Panc1 (cell line): ENCODE measurements at regions not wholly inside any gene's neighbourhood (a gene's known extent, or its start where the extent isn't known, plus 50 kb on each side); places are given as distances from the start of the nearest gene placed in this dataset.

Source experiments
- POLR2AphosphoS5 ChIP-seq: IDR thresholded peaks from 2 replicates; pipeline ENCODE4 v1.6.1; 2012; ENCODE audit warnings: mild to moderate bottlenecking, low read depth, low read length, moderate library complexity
- TF ChIP-seq, protein P1 (sequence below): fragments of 450-650 bp; IDR thresholded peaks from 2 replicates; pipeline ENCODE4 v1.5.1; 2017; ENCODE audit warnings: mild to moderate bottlenecking
- TF ChIP-seq, protein P2 (sequence below), 2 experiments: IDR thresholded peaks; 2 replicates each; pipeline ENCODE4 v1.6.1; 2011 to 2012; ENCODE audit warnings: low read depth in 2 of 2, control low read depth in 1 of 2, low read length in 1 of 2, mild to moderate bottlenecking in 1 of 2, moderate library complexity in 1 of 2; ENCODE audit not compliant: insufficient read depth in 1 of 2

DNA sequence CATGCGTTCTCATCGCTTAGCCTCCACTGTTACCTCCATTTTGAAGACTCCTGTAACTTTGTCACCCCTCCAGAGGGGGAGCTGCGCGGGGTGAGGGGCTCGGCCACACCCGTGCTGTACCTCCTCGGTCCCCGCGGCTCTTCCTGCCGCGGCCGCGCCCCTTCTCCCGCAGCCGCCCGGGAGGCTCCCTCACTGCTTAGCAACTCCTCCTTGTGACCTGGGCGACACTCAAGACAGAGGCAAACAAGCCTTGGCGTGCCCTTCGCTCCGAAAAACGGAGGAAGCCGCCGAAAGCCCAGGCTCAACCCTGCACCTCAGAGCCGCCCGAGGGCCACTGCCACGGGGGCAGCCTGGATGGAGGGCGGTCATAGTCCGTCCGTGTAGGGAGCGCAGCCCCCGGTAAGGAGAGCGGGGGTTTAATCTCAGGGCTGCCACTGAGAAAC lies 494.3 kb downstream of the FOXO1 start:
- TF ChIP-seq, protein P1, sequence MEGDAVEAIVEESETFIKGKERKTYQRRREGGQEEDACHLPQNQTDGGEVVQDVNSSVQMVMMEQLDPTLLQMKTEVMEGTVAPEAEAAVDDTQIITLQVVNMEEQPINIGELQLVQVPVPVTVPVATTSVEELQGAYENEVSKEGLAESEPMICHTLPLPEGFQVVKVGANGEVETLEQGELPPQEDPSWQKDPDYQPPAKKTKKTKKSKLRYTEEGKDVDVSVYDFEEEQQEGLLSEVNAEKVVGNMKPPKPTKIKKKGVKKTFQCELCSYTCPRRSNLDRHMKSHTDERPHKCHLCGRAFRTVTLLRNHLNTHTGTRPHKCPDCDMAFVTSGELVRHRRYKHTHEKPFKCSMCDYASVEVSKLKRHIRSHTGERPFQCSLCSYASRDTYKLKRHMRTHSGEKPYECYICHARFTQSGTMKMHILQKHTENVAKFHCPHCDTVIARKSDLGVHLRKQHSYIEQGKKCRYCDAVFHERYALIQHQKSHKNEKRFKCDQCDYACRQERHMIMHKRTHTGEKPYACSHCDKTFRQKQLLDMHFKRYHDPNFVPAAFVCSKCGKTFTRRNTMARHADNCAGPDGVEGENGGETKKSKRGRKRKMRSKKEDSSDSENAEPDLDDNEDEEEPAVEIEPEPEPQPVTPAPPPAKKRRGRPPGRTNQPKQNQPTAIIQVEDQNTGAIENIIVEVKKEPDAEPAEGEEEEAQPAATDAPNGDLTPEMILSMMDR, result no peak
- TF ChIP-seq POLR2AphosphoS5, result no peak
- TF ChIP-seq, protein P2, sequence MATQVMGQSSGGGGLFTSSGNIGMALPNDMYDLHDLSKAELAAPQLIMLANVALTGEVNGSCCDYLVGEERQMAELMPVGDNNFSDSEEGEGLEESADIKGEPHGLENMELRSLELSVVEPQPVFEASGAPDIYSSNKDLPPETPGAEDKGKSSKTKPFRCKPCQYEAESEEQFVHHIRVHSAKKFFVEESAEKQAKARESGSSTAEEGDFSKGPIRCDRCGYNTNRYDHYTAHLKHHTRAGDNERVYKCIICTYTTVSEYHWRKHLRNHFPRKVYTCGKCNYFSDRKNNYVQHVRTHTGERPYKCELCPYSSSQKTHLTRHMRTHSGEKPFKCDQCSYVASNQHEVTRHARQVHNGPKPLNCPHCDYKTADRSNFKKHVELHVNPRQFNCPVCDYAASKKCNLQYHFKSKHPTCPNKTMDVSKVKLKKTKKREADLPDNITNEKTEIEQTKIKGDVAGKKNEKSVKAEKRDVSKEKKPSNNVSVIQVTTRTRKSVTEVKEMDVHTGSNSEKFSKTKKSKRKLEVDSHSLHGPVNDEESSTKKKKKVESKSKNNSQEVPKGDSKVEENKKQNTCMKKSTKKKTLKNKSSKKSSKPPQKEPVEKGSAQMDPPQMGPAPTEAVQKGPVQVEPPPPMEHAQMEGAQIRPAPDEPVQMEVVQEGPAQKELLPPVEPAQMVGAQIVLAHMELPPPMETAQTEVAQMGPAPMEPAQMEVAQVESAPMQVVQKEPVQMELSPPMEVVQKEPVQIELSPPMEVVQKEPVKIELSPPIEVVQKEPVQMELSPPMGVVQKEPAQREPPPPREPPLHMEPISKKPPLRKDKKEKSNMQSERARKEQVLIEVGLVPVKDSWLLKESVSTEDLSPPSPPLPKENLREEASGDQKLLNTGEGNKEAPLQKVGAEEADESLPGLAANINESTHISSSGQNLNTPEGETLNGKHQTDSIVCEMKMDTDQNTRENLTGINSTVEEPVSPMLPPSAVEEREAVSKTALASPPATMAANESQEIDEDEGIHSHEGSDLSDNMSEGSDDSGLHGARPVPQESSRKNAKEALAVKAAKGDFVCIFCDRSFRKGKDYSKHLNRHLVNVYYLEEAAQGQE (IDR thresholded peaks at IDR 0.05; ENCODE audit: insufficient read depth in 1 of 2, low read depth in 2 of 2, low read length in 1 of 2), result no peak
